ENCODE measurements at regions not wholly inside any gene's neighbourhood (a gene's known extent, or its start where the extent isn't known, plus 50 kb on each side); places are given as distances from the start of the nearest gene placed in this dataset.

DNA sequence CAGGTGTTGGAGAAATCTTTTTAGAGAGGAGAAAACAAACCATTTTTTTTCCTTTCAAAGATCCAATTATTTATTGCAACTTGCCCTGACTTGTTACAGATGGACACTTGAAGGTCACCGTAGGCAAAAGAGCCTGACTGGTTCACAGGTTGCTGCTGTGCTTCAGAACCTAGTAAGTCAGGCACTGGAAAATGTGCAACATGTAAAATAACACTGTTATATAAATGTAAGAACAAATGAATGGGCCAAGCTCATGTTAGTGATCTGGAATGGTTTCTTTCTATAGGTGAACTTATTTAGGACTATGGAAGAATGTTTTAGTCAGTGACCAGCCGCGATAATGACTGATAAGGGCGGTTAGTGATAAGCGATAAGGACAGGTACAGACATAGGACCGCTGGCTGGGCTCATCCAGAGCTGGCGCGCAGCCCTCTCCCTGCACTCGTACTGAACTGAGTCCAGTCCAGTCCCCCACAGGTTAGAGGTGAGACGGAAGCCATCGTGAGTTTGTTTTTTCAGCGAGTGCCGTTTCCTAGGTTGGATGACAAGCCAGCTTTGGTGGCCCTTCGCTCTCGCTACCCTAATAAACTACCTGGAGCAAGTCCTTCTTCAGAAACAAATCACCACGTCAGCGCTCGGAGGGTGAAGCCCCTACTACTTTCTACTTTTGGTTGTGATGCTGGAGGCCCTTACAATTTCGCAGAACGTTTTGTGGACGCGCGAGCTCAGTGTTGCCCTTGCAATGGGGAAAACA, 94.4 kb upstream of the PRDM1 start:
- DNase-seq = peak; percentile 60 to 67 (median 66)
- intact Hi-C loops (cut with DNase I, micrococcal nuclease) = loop anchor here in 1 of 2 donors (10.0 kb wide), 1 partner anchor 187 kb away; no protein-coding TSS in a partner anchor

GRCh38 chr6:105990151-105990550, 96.0 kb upstream of the PRDM1 start:
- Histone ChIP-seq H3K4me3 (no peak overlapping the region), H3K36me3 (ENCODE audit: low read depth) (no peaks in the 10 kb centered on the region), H3K4me1 (ENCODE audit: low read depth) (peaks cover 5% of the 10 kb centered on the region), H3K9me3 (no peaks in the 10 kb centered on the region)
- intact Hi-C loops (cut with DNase I, micrococcal nuclease) = loop anchor here in 1 of 2 donors (10.0 kb wide), 1 partner anchor 185 kb away; no protein-coding TSS in a partner anchor
- no peak for DNase-seq
- no peak for ATAC-seq
- TF ChIP-seq CTCF (IDR thresholded peaks at IDR 0.05) = no peak

More for the DNA sequence above, 94.4 kb upstream of the PRDM1 start:
- peak overlapping the region; percentile 28 for H3K4me3 ChIP-seq
- peaks cover 5% of the 10 kb centered on the region for H3K4me1 ChIP-seq (ENCODE audit: low read depth)
- no peak for TF ChIP-seq CTCF (IDR thresholded peaks at IDR 0.05)
- H3K36me3 ChIP-seq (ENCODE audit: low read depth) = no peaks in the 10 kb centered on the region
- ATAC-seq = peak; percentile 44
- H3K9me3 ChIP-seq = no peaks in the 10 kb centered on the region

DNA sequence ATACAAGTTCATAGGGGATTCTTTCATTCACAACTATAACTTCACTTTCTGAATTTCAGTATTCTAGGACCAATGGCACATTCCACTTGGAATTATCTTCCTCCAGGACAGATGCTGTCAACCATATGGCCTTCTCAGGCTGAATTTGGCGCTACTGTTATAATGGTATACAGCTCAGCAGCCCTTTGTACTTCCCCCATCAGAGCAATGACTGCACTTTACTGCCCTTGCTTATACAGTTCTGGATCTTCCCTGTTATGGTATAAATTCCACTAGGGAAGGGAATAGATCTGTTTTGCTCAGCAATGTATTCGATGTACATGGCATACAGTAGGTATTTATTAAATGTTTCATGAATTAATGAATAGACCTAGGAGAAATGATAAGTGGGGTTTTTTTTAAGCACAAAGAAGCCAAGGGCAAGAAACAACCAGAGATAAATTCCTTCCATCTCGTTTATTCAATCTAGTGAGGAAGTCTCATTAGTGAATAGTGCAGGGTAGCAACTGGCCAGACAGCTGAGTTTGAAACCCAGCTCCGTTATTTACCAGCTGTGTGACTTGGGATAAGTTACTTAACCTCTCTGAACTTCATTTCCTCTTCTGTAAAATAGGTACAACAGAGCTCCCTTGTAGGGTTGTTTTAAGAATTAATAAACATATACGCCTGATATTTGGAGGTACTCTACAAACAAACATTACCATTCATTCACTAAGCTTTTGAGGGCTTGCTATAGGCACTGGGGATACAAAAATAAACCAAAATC, 97.1 kb upstream of the PRDM1 start:
- Histone ChIP-seq H3K9me3 (no peaks in the 10 kb centered on the region), H3K36me3 (ENCODE audit: low read depth) (no peaks in the 10 kb centered on the region), H3K4me3 (no peak overlapping the region), H3K4me1 (ENCODE audit: low read depth) (peaks cover 4% of the 10 kb centered on the region)
- DNase-seq = no peak
- ATAC-seq = no peak
- TF ChIP-seq CTCF (IDR thresholded peaks at IDR 0.05) = no peak
- intact Hi-C loops (cut with DNase I, micrococcal nuclease) = no loop called here

DNA sequence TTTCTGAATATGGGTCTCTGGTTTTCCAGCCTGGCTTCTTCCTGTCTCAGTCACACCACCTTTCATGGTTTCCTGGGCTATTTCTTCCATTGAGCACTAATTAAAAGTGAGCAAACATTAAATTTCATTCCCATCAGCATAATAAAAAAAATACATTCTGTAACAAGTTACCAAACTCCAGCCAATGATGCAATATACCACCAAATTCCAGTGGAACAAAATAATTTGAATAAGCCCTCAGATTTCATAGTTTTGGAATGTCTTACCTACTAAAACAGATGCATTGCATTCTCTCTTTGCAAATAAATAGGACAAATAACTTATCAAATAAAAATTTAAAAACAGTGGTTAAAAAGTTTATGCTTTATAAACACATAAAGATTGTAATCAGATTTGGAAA, 97.8 kb upstream of the PRDM1 start:
- intact Hi-C loops (cut with DNase I, micrococcal nuclease) = no loop called here
- peaks cover 8% of the 10 kb centered on the region for H3K4me1 ChIP-seq (ENCODE audit: low read depth)

GRCh38 chr6:105987516-105987915, 98.6 kb upstream of the PRDM1 start:
- Histone ChIP-seq H3K4me3 (no peak overlapping the region), H3K36me3 (ENCODE audit: low read depth) (no peaks in the 10 kb centered on the region), H3K4me1 (ENCODE audit: low read depth) (peaks cover 10% of the 10 kb centered on the region), H3K9me3 (no peaks in the 10 kb centered on the region)
- DNase-seq = no peak
- ATAC-seq = no peak
- intact Hi-C loops (cut with DNase I, micrococcal nuclease) = no loop called here
- no peak for TF ChIP-seq CTCF (IDR thresholded peaks at IDR 0.05)

More for the DNA sequence above, 97.8 kb upstream of the PRDM1 start:
- Histone ChIP-seq H3K4me3 (no peak overlapping the region), H3K36me3 (ENCODE audit: low read depth) (no peaks in the 10 kb centered on the region), H3K9me3 (no peaks in the 10 kb centered on the region)
- no peak for TF ChIP-seq CTCF (IDR thresholded peaks at IDR 0.05)
- ATAC-seq (no peak), DNase-seq (no peak)

Measured in mucosa of descending colon (tissue), 3 donors.